Non-pigmented ciliary epithelial cell (primary cell): ENCODE measurements at regions not wholly inside any gene's neighbourhood (a gene's known extent, or its start where the extent isn't known, plus 50 kb on each side); places are given as distances from the start of the nearest gene placed in this dataset.

Experiments
- DNase-seq: peaks from one replicate; pipeline ENCODE4 v3.0.0-alpha.2; 2010; ENCODE audit warnings: low read depth

GRCh38 chr16:62564291-62564690 lies 528.1 kb upstream of the CDH8 start:
- DNase-seq = no peak

GRCh38 chr16:62562121-62562520 lies 525.9 kb upstream of the CDH8 start:
- DNase-seq = no peak

- no peak for DNase-seq
These were observed 513.6 kb upstream of the CDH8 start for GRCh38 chr16:62549875-62550274.

GRCh38 chr16:62548095-62548494 lies 511.9 kb upstream of the CDH8 start:
- no peak for DNase-seq

- no peak for DNase-seq
These were observed 510.5 kb upstream of the CDH8 start for GRCh38 chr16:62546701-62547100.

GRCh38 chr16:62545039-62545438 lies 508.8 kb upstream of the CDH8 start:
- no peak for DNase-seq

GRCh38 chr16:62543516-62543915 lies 507.3 kb upstream of the CDH8 start:
- no peak for DNase-seq

- no peak for DNase-seq
These were observed 503.4 kb upstream of the CDH8 start for GRCh38 chr16:62539657-62540056.

GRCh38 chr16:62530426-62530825 lies 494.2 kb upstream of the CDH8 start:
- DNase-seq = no peak

GRCh38 chr16:62516001-62516400 lies 479.8 kb upstream of the CDH8 start:
- no peak for DNase-seq

- no peak for DNase-seq
These were observed 466.8 kb upstream of the CDH8 start for GRCh38 chr16:62503073-62503472.

- DNase-seq = no peak
These were observed 442.7 kb upstream of the CDH8 start for GRCh38 chr16:62478903-62479458.

- no peak for DNase-seq
These were observed 441.6 kb upstream of the CDH8 start for GRCh38 chr16:62477796-62478195.

GRCh38 chr16:62475573-62475972 lies 439.3 kb upstream of the CDH8 start:
- no peak for DNase-seq

GRCh38 chr16:62462971-62463370 lies 426.7 kb upstream of the CDH8 start:
- DNase-seq = no peak

- no peak for DNase-seq
These were observed 414.1 kb upstream of the CDH8 start for GRCh38 chr16:62450291-62450690.

- DNase-seq = no peak
These were observed 409.7 kb upstream of the CDH8 start for GRCh38 chr16:62445909-62446308.

- DNase-seq = no peak
These were observed 388.0 kb upstream of the CDH8 start for GRCh38 chr16:62424206-62424605.

GRCh38 chr16:62408760-62409159 lies 372.5 kb upstream of the CDH8 start:
- no peak for DNase-seq

GRCh38 chr16:62406387-62406786 lies 370.1 kb upstream of the CDH8 start:
- no peak for DNase-seq

GRCh38 chr16:62404842-62405611 lies 368.8 kb upstream of the CDH8 start:
- no peak for DNase-seq

GRCh38 chr16:62392698-62393097 lies 356.5 kb upstream of the CDH8 start:
- no peak for DNase-seq

- DNase-seq = no peak
These were observed 355.7 kb upstream of the CDH8 start for GRCh38 chr16:62391940-62392339.

- no peak for DNase-seq
These were observed 354.9 kb upstream of the CDH8 start for GRCh38 chr16:62391134-62391533.
